Fibroblast of lung (primary cell): ENCODE measurements at regions not wholly inside any gene's neighbourhood (a gene's known extent, or its start where the extent isn't known, plus 50 kb on each side); places are given as distances from the start of the nearest gene placed in this dataset.

Experiments
- DNase-seq, 2 donors: peaks; one replicate each; pipeline versions ENCODE4 v3.0.0 to v3.0.0-alpha.2; 2010; ENCODE audit warnings: low read depth in 2 of 2
- H2AFZ ChIP-seq: 2 replicates; pipeline ENCODE4 v1.5.1; 2012; ENCODE audit warnings: low read length, control low read depth, inconsistent platforms
- H3K27ac ChIP-seq: 2 replicates; pipeline ENCODE4 v1.5.1; 2011; ENCODE audit warnings: low read length, control low read depth; ENCODE audit not compliant: insufficient read depth
- H3K27me3 ChIP-seq: 2 replicates; pipeline ENCODE4 v1.5.1; 2011; ENCODE audit warnings: mild to moderate bottlenecking, low read length; ENCODE audit not compliant: control insufficient read depth, insufficient read depth
- H3K36me3 ChIP-seq: 2 replicates; pipeline ENCODE4 v1.5.1; 2011; ENCODE audit warnings: low read length; ENCODE audit not compliant: control insufficient read depth, insufficient read depth
- H3K4me1 ChIP-seq: 2 replicates; pipeline ENCODE4 v1.5.1; 2011; ENCODE audit warnings: low read length; ENCODE audit not compliant: control insufficient read depth, insufficient read depth; ENCODE audit errors: extremely low read depth
- H3K4me2 ChIP-seq: 2 replicates; pipeline ENCODE4 v1.5.1; 2011; ENCODE audit warnings: low read length, control low read depth; ENCODE audit not compliant: insufficient read depth; ENCODE audit errors: extremely low read depth
- H3K4me3 ChIP-seq, 4 experiments: fragments of 200-600 bp in 1 of 4; sonication (generic) in 1 of 4; replicated peaks in 1 of 4; 2 replicates each; pipeline ENCODE4 v1.5.1; 2011 to 2016; ENCODE audit warnings: low read length in 4 of 4, low read depth in 3 of 4, mild to moderate bottlenecking in 3 of 4, control low read depth in 2 of 4, inconsistent platforms in 1 of 4, mixed read lengths in 1 of 4; ENCODE audit not compliant: insufficient read depth in 1 of 4; ENCODE audit errors: control extremely low read depth in 1 of 4
- H3K79me2 ChIP-seq: 2 replicates; pipeline ENCODE4 v1.5.1; 2012; ENCODE audit warnings: mild to moderate bottlenecking, low read length, inconsistent platforms; ENCODE audit not compliant: control insufficient read depth, insufficient read depth
- H3K9ac ChIP-seq: 2 replicates; pipeline ENCODE4 v1.5.1; 2011; ENCODE audit warnings: mild to moderate bottlenecking, low read length, control low read depth; ENCODE audit not compliant: insufficient read depth
- H3K9me3 ChIP-seq: 2 replicates; pipeline ENCODE4 v1.5.1; 2012; ENCODE audit warnings: low read depth, low read length; ENCODE audit not compliant: control insufficient read depth, insufficient read depth
- H4K20me1 ChIP-seq: 2 replicates; pipeline ENCODE4 v1.5.1; 2011; ENCODE audit warnings: low read length; ENCODE audit not compliant: control insufficient read depth, insufficient read depth; ENCODE audit errors: extremely low read depth
- CTCF ChIP-seq, 2 donors: IDR thresholded peaks in 1 of 2; conservative IDR thresholded peaks in 1 of 2; 1 replicate in 1 of 2; 2 replicates in 1 of 2; pipeline ENCODE4 v1.5.1; 2011 to 2012; ENCODE audit warnings: low read length in 2 of 2, control low read depth in 1 of 2, inconsistent platforms in 1 of 2, low read depth in 1 of 2, mild to moderate bottlenecking in 1 of 2
- EZH2 ChIP-seq: IDR thresholded peaks from 2 replicates; pipeline ENCODE4 v1.5.1; 2012; ENCODE audit warnings: low read length, control low read depth, mild to moderate bottlenecking; ENCODE audit errors: missing control alignments

GRCh38 chr22:49627217-49628181, 200.2 kb downstream of the BRD1 start:
- Histone ChIP-seq H2AFZ (no peak overlapping the region), H3K27ac (no peak overlapping the region)
- TF ChIP-seq CTCF (conservative IDR thresholded peaks at IDR 0.05 in 1 of 2, IDR thresholded peaks at IDR 0.05 in 1 of 2; ENCODE audit: low read depth in 1 of 2, low read length in 2 of 2), result no peak
- TF ChIP-seq EZH2, result no peak

DNA sequence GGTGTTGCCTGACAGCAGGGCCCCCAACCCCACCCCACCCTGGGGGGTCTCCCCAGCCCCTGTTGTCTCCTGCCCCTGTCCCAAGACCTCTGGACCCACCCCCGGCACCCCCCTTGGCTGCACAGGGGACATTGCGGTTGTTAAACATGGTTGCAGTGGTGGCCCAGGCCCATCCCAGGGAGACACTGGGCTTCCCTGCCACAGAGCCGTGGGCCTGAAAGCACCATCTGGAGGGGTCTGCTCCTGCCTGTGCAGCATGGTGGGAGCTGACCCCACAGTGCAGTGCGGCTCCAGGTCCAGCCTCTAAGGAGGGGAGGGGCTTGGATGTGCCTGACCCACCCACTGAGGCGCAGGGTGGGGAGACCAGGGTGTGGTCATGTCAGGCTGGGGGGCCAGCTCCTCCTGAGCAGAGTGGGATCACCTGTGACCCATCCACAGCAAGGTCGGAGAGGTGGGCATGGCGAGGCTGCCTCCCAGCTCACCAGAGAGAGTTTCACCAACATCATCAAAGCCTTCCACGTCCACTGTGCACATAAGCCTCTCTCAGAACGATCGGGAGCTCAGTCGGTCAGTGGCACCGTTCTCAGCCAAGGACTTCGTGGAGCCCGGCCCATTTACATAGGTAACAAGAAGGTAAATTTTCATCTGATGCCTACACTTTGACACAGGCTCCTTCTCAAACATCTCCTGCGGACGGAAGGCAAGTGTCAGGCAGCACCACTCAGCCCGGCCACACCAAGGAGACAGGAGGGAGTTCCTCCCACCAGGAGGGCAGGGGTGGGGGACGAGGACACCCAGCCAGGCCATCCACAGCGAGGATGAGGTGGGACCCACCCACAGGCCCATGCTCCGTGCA, 201.1 kb downstream of the BRD1 start:
- no peak overlapping the region for H3K4me3 ChIP-seq
- H3K36me3 ChIP-seq, result no peaks in the 10 kb centered on the region
- no peak overlapping the region for H3K4me2 ChIP-seq
- no peak overlapping the region for H3K9ac ChIP-seq
- DNase-seq, result no peak
- H3K79me2 ChIP-seq, result no peaks in the 10 kb centered on the region
- H4K20me1 ChIP-seq, result no peaks in the 10 kb centered on the region
- H3K27ac ChIP-seq, result no peak overlapping the region
- no peaks in the 10 kb centered on the region for H3K27me3 ChIP-seq
- H3K4me1 ChIP-seq, result no peaks in the 10 kb centered on the region
- H2AFZ ChIP-seq, result no peak overlapping the region
- TF ChIP-seq CTCF (conservative IDR thresholded peaks at IDR 0.05 in 1 of 2, IDR thresholded peaks at IDR 0.05 in 1 of 2; ENCODE audit: low read depth in 1 of 2, low read length in 2 of 2) (no peak), EZH2 (no peak)
- H3K9me3 ChIP-seq, result no peaks in the 10 kb centered on the region

More at GRCh38 chr22:49627217-49628181, 200.2 kb downstream of the BRD1 start:
- H3K4me3 ChIP-seq, result no peak overlapping the region
- no peaks in the 10 kb centered on the region for H3K79me2 ChIP-seq
- H3K27me3 ChIP-seq, result no peaks in the 10 kb centered on the region
- no peak overlapping the region for H3K9ac ChIP-seq
- no peaks in the 10 kb centered on the region for H3K4me1 ChIP-seq
- H3K9me3 ChIP-seq, result no peaks in the 10 kb centered on the region
- H4K20me1 ChIP-seq, result no peaks in the 10 kb centered on the region
- H3K4me2 ChIP-seq, result no peak overlapping the region
- DNase-seq, result no peak
- no peaks in the 10 kb centered on the region for H3K36me3 ChIP-seq
